Upper lobe of right lung (tissue), 1 donor: ENCODE measurements at regions not wholly inside any gene's neighbourhood (a gene's known extent, or its start where the extent isn't known, plus 50 kb on each side); places are given as distances from the start of the nearest gene placed in this dataset.

Experiments used
- ATAC-seq: fragments of 200-7000 bp; cut with Tn5 transposase; one replicate; pipeline ENCODE4 v1.9.1; 2020; ENCODE audit warnings: mild to moderate bottlenecking, moderate library complexity
- DNase-seq: peaks from one replicate; pipeline ENCODE4 v3.0.0-alpha.2; 2020
- H3K27ac ChIP-seq: fragments of 200-600 bp; one replicate; pipeline ENCODE4 v1.8.0; 2022
- H3K27me3 ChIP-seq: fragments of 200-600 bp; one replicate; pipeline ENCODE4 v1.8.0; 2022; ENCODE audit warnings: mild to moderate bottlenecking
- H3K36me3 ChIP-seq: fragments of 200-600 bp; one replicate; pipeline ENCODE4 v1.8.0; 2022
- H3K4me1 ChIP-seq: fragments of 200-600 bp; one replicate; pipeline ENCODE4 v1.8.0; 2022
- H3K4me3 ChIP-seq: fragments of 200-600 bp; one replicate; pipeline ENCODE4 v1.8.0; 2022; ENCODE audit warnings: mild to moderate bottlenecking
- H3K9me3 ChIP-seq: fragments of 200-600 bp; one replicate; pipeline ENCODE4 v1.8.0; 2022
- CTCF ChIP-seq: fragments of 200-600 bp; IDR thresholded peaks from one replicate; pipeline ENCODE4 v1.8.0; 2022; ENCODE audit warnings: antibody characterized with exemption
- intact Hi-C: fragments of 100-400 bp; cut with DNase I; formaldehyde crosslinking; loops from one replicate; pipeline ENCODE4 v1.11.0; 2022
- donor health status: DM: no; HTN: yes; CAD: no; lungs with severe emphysema.

GRCh38 chr9:22809371-22809770 is 362.7 kb downstream of the DMRTA1 start:
- H3K27me3 ChIP-seq: no peaks in the 10 kb centered on the region
- H3K36me3 ChIP-seq: no peaks in the 10 kb centered on the region
- ATAC-seq (no peak), DNase-seq (no peak)
- intact Hi-C loops: no loop called here
- H3K9me3 ChIP-seq: no peaks in the 10 kb centered on the region
- no peak overlapping the region for H3K4me3 ChIP-seq
- TF ChIP-seq CTCF: no peak
- no peak overlapping the region for H3K27ac ChIP-seq
- H3K4me1 ChIP-seq: no peaks in the 10 kb centered on the region

GRCh38 chr9:22813529-22813928 is 366.9 kb downstream of the DMRTA1 start:
- H3K27ac ChIP-seq: no peak overlapping the region
- intact Hi-C loops: no loop called here
- ATAC-seq (peak; percentile 37), DNase-seq (no peak)
- no peak overlapping the region for H3K4me3 ChIP-seq
- no peak for TF ChIP-seq CTCF
- no peaks in the 10 kb centered on the region for H3K27me3 ChIP-seq
- no peaks in the 10 kb centered on the region for H3K4me1 ChIP-seq
- H3K9me3 ChIP-seq: no peaks in the 10 kb centered on the region
- H3K36me3 ChIP-seq: no peaks in the 10 kb centered on the region

GRCh38 chr9:22815246-22815645 is 368.6 kb downstream of the DMRTA1 start:
- ATAC-seq: no peak
- H3K9me3 ChIP-seq: no peaks in the 10 kb centered on the region
- intact Hi-C loops: no loop called here
- no peak for TF ChIP-seq CTCF
- DNase-seq: no peak
- H3K27me3 ChIP-seq: no peaks in the 10 kb centered on the region
- no peaks in the 10 kb centered on the region for H3K36me3 ChIP-seq
- H3K4me3 ChIP-seq: no peak overlapping the region
- H3K4me1 ChIP-seq: no peaks in the 10 kb centered on the region
- no peak overlapping the region for H3K27ac ChIP-seq

- ATAC-seq (no peak), DNase-seq (no peak)
- no peaks in the 10 kb centered on the region for H3K4me1 ChIP-seq
- no peak for TF ChIP-seq CTCF
- no peaks in the 10 kb centered on the region for H3K9me3 ChIP-seq
- H3K4me3 ChIP-seq: no peak overlapping the region
- no peak overlapping the region for H3K27ac ChIP-seq
- intact Hi-C loops: no loop called here
- H3K27me3 ChIP-seq: no peaks in the 10 kb centered on the region
- H3K36me3 ChIP-seq: no peaks in the 10 kb centered on the region
Measured at GRCh38 chr9:22817181-22817580, 370.6 kb downstream of the DMRTA1 start.

- Histone ChIP-seq H3K9me3 (no peaks in the 10 kb centered on the region), H3K27me3 (no peaks in the 10 kb centered on the region), H3K4me1 (no peaks in the 10 kb centered on the region), H3K36me3 (no peaks in the 10 kb centered on the region), H3K4me3 (no peak overlapping the region), H3K27ac (no peak overlapping the region)
- no peak for TF ChIP-seq CTCF
- intact Hi-C loops: no loop called here
- DNase-seq: no peak
- peak; percentile 71 for ATAC-seq
Measured at GRCh38 chr9:22829236-22829635, 382.6 kb downstream of the DMRTA1 start.

- no peak for ATAC-seq
- Histone ChIP-seq H3K4me3 (no peak overlapping the region), H3K27me3 (no peaks in the 10 kb centered on the region), H3K27ac (no peak overlapping the region), H3K36me3 (no peaks in the 10 kb centered on the region), H3K4me1 (no peaks in the 10 kb centered on the region), H3K9me3 (no peaks in the 10 kb centered on the region)
- intact Hi-C loops: no loop called here
- TF ChIP-seq CTCF: no peak
- no peak for DNase-seq
Measured at GRCh38 chr9:22838266-22838665, 391.6 kb downstream of the DMRTA1 start.
